HFFc6 (cell line): ENCODE measurements at regions not wholly inside any gene's neighbourhood (a gene's known extent, or its start where the extent isn't known, plus 50 kb on each side); places are given as distances from the start of the nearest gene placed in this dataset.
"Not testable (repeated sequence)": the region's sequence is repeated elsewhere in the genome, so short reads cannot be mapped to it uniquely, and the experiment has no call there.

Experiments
- DNase-seq: peaks from one replicate; pipeline ENCODE4 v3.0.0-alpha.2; 2018
- H3K27ac Mint-ChIP-seq: 2 replicates; pipeline ENCODE4 v1.8.0; 2020; ENCODE audit warnings: mild to moderate bottlenecking, mixed read lengths
- H3K27me3 Mint-ChIP-seq: 2 replicates; pipeline ENCODE4 v1.8.0; 2021; ENCODE audit warnings: mild to moderate bottlenecking, moderate library complexity, mixed read lengths; ENCODE audit not compliant: insufficient read depth
- H3K36me3 Mint-ChIP-seq: 2 replicates; pipeline ENCODE4 v1.8.0; 2021; ENCODE audit warnings: low read depth, mixed read lengths
- H3K4me1 Mint-ChIP-seq: 2 replicates; pipeline ENCODE4 v1.8.0; 2020; ENCODE audit warnings: low read depth, mixed read lengths
- H3K4me3 Mint-ChIP-seq: 2 replicates; pipeline ENCODE4 v1.8.0; 2020; ENCODE audit warnings: mild to moderate bottlenecking, moderate library complexity, mixed read lengths
- H3K9me3 Mint-ChIP-seq: 2 replicates; pipeline ENCODE4 v1.8.0; 2020; ENCODE audit warnings: mild to moderate bottlenecking, mixed read lengths
- TF ChIP-seq, protein P1 (sequence below): fragments of 200-600 bp; sonication (generic); IDR thresholded peaks from 2 replicates; pipeline ENCODE4 v1.5.0; 2021; ENCODE audit warnings: antibody characterized with exemption, mild to moderate bottlenecking

DNA sequence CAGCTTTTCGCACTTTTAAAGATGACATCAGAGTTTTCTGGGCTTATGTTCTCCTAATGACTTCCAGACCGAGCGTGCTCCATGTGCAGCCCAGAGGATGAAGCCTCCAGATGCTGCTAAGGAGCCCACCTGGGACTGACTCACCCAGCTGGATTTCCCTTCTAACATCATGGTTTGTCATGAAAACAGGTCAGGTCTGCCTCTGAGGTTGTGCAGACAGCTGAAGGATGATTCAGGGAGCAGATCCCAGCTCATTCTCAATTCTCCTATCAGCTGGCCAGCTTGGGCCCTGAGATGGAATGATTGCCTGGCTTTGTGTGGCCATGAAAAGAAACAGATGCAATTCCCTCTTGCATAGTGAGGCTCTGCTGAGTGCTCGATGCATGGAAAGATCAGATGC lies 123.9 kb upstream of the DUSP10 start:
- no peaks in the 10 kb centered on the region for H3K9me3 Mint-ChIP-seq
- peak overlapping the region; percentile 27; the same call in 1 of the 2 replicates for H3K27ac Mint-ChIP-seq
- H3K4me1 Mint-ChIP-seq, result peaks cover 60% of the 10 kb centered on the region
- peak; percentile 28 for DNase-seq
- H3K4me3 Mint-ChIP-seq, result no peak overlapping the region; the same call in 1 of the 2 replicates
- peaks cover 3% of the 10 kb centered on the region; the same call in 1 of the 2 replicates for H3K27me3 Mint-ChIP-seq
- TF ChIP-seq, protein P1, sequence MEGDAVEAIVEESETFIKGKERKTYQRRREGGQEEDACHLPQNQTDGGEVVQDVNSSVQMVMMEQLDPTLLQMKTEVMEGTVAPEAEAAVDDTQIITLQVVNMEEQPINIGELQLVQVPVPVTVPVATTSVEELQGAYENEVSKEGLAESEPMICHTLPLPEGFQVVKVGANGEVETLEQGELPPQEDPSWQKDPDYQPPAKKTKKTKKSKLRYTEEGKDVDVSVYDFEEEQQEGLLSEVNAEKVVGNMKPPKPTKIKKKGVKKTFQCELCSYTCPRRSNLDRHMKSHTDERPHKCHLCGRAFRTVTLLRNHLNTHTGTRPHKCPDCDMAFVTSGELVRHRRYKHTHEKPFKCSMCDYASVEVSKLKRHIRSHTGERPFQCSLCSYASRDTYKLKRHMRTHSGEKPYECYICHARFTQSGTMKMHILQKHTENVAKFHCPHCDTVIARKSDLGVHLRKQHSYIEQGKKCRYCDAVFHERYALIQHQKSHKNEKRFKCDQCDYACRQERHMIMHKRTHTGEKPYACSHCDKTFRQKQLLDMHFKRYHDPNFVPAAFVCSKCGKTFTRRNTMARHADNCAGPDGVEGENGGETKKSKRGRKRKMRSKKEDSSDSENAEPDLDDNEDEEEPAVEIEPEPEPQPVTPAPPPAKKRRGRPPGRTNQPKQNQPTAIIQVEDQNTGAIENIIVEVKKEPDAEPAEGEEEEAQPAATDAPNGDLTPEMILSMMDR, result no peak
- H3K36me3 Mint-ChIP-seq, result peaks cover 4% of the 10 kb centered on the region; the same call in 1 of the 2 replicates

GRCh38 chr1:221863635-221864034 lies 121.7 kb upstream of the DUSP10 start:
- no peak overlapping the region for H3K4me3 Mint-ChIP-seq
- no peak overlapping the region for H3K27ac Mint-ChIP-seq

GRCh38 chr1:221862971-221863370 lies 121.1 kb upstream of the DUSP10 start:
- no peaks in the 10 kb centered on the region for H3K9me3 Mint-ChIP-seq
- peaks cover 3% of the 10 kb centered on the region; the same call in 1 of the 2 replicates for H3K27me3 Mint-ChIP-seq
- no peak for DNase-seq
- TF ChIP-seq, protein P1, result no peak
- no peak overlapping the region for H3K4me3 Mint-ChIP-seq
- H3K27ac Mint-ChIP-seq, result no peak overlapping the region
- H3K4me1 Mint-ChIP-seq, result peaks cover 46% of the 10 kb centered on the region
- peaks cover 4% of the 10 kb centered on the region; the same call in 1 of the 2 replicates for H3K36me3 Mint-ChIP-seq

More at GRCh38 chr1:221863635-221864034, 121.7 kb upstream of the DUSP10 start:
- Mint-ChIP-seq H3K9me3 (no peaks in the 10 kb centered on the region), H3K27me3 (peaks cover 3% of the 10 kb centered on the region; the same call in 1 of the 2 replicates), H3K36me3 (peaks cover 4% of the 10 kb centered on the region; the same call in 1 of the 2 replicates), H3K4me1 (peaks cover 46% of the 10 kb centered on the region)
- no peak for DNase-seq
- TF ChIP-seq, protein P1, result no peak

DNA sequence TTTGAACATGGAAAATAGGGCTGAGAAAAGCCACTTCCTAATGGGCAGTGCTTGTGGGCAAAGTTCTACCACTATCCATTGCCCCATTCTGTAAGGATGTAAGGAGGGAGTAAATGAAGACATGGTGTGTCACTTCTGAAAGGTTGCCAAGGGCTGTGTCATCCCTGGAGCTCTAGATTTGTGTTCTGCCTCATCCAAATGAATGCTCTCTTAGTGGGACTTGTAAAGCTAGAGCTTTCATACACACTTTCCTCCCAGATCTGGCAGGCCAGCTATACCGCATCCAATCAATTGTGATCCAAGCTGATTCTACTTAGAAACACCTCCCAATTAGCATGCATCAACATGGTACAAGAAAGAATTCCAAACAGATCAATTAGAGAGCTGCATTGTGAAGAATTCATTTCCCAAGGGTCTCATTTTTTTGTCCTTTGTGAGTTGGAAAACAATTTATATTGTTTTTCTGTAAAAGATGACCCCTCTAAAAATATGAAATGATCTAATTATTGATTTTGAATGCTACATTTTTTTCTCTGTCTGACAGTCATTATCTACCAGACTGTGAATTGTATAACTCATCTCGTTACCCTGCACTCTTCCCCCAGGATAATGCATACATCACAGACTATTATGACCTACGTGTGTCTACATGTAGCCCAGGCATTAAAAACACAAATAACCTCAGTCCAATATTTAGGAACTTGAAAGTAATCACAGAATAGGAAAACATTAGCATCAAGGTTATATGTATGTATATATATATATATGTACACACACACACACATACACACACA lies 117.1 kb upstream of the DUSP10 start:
- TF ChIP-seq, protein P1, result no peak
- Mint-ChIP-seq H3K36me3 (no peaks in the 10 kb centered on the region), H3K4me3 (no peak overlapping the region), H3K27me3 (no peaks in the 10 kb centered on the region), H3K9me3 (no peaks in the 10 kb centered on the region), H3K27ac (peak overlapping the region; percentile 57), H3K4me1 (peaks cover 50% of the 10 kb centered on the region)
- peak; percentile 89 for DNase-seq

- H3K4me3 Mint-ChIP-seq, H3K36me3 Mint-ChIP-seq, H3K27me3 Mint-ChIP-seq, DNase-seq, H3K27ac Mint-ChIP-seq, H3K9me3 Mint-ChIP-seq: not testable (repeated sequence)
- H3K4me1 Mint-ChIP-seq, result peaks cover 50% of the 10 kb centered on the region
- TF ChIP-seq, protein P1, result peak; percentile 45
Measured at GRCh38 chr1:221857094-221857444, 115.2 kb upstream of the DUSP10 start.
